NCI-H748 (cell line): ENCODE measurements at regions not wholly inside any gene's neighbourhood (a gene's known extent, or its start where the extent isn't known, plus 50 kb on each side); places are given as distances from the start of the nearest gene placed in this dataset.

Experiments used
- DNase-seq: peaks from one replicate; lab custom pipeline; 2025; ENCODE audit not compliant: unreplicated experiment; lab: John Stamatoyannopoulos, UW

DNA sequence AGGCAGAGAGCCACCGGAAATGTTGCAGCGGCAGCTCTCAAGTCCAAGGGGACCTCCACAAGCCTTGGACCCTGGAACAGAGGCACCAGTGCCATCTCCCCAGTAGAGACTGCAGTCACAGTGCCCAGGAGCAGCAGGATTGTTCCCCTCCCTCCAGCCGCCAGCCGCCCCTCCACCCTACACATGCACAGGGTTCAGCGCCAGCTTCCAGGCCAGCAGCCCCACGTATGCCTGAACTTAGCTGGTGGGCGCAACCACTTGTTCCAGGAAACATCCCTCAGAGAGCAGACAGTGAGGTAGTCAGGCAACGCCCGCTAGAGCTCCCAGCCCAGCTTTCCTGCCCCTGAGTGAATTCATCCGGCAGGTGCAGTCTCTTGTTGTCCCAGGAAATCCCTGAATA is 1098.1 kb upstream of the NCAM2 start:
- no peak for DNase-seq

DNA sequence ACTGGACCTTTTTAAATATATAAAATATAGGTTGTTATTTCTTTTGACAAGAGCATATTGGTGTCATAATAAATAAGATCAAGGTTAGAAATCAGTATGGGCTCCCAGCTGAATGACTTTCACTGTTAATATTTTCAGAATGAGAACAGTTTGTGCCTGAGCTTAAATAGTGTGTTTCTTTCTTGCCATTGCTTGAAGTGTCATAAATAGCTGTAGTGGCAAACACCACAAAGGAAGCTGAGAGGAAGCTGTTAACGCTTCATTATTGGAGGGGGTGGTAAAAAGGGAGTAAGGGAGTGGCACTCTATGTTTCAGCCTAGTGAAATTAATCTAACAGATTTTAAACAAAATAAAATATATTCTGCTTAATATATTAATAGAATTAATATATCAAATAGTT is 1089.8 kb upstream of the NCAM2 start:
- no peak for DNase-seq

DNA sequence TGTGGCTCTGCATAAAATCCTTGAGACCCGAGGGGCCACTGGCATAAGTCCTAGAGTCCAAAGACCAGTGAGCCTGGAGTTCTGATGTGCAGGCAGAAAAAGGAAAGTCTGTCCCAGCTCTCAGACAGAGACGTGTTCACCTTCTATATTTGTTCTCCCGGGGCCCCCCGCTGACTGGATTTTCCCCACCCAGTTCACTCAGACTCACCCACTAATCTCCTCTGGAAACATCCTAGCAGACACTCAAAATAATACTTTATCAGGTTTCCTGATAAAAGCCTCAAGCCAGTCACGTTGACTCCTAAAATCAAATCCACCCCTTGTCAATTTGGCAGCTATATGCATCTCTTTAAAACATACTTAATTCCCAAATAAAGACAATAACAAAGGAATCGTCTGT is 1084.2 kb upstream of the NCAM2 start:
- DNase-seq: no peak

DNA sequence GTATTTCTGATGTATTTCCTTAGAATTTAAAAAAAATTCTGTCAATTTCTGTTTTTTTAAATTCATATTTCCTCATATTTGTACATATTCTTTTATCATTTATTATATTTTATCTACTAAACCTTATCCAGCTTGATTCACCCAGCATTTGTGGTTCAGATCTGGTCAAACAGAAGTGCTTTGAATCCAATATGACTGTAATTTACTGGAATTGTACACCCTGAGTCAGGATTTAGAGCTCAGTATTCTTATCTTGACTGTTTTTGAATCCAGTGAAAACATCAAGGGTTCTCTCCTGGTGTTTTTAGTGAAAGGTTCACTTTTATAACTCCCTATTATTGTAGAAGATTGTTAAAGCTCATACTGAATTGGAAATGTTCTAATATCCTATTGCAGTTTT is 1077.0 kb upstream of the NCAM2 start:
- no peak for DNase-seq

DNA sequence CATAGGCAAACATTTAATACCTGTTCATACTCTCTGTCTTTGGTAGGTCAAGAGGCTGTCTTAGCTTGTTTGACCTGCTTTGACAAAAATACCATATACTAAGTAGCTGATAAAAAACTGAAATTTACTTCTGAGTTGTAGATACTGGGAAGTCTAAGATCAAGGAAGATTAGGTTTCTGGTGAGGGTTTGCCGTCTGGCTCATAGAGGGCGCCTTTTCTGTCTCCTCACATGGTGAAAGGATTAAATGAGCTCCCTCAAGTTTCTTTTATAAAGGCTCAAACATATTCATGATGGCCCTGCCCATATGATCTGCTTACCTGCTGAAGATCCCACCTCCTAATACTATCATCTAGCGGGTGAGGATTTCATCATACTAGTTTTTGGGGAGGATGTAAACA is 1076.1 kb upstream of the NCAM2 start:
- no peak for DNase-seq

DNA sequence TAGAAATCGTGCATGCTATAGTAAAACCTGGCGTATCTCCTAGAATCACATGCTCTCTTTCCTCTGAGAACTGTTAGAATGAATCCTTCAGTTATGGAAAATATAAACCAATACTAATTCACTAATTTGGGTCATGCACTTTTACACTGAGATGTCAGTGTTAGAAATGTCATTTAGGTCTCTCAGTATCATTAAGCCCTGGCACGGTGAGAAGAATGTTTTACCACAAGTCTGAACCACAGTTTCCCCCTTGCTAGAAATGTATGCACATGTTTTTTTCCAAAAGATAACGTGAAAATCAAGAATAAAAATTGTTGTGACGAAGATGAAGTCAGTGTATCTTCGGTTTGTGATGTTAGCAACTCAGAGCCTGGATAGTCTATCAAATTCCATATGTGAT is 1062.7 kb upstream of the NCAM2 start:
- DNase-seq: no peak

DNA sequence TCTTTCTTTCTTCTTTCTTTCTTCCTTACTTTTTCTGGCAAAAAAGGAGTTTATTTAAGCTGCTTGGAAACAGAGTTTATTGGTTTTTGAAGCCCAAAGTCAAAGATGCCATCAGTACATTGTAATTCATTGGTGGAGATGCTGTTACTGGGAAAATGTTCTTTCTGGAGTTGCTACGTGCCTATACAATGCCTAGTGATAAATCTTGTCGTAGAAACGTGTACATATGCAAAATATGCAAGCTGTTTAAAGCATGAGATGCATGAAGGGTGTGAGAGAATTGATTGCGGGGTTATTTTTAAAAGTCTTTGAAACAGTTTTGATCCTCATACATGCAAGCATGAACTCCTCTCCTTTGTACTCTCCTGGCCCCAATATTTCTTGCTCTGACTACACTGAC is 1060.6 kb upstream of the NCAM2 start:
- DNase-seq: no peak

DNA sequence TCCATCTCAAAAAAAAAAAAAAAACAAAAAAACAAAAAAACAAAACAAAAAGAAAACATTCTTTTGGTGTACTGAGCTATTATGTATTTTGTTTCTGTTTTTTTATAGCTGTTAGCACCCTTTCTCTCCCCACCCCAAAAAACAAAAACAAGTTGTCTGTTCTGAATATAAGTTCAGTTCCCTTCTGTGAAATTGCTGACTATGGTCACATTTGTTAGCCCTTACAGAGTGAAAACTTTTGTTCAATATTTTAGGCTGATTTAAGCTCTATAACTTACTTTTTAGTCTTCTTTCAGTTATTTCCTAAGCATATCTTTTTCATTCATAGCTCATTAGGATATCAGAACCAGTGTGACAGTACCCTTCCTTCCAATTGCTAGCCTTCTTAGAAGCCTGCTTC is 1056.6 kb upstream of the NCAM2 start:
- DNase-seq: no peak

DNA sequence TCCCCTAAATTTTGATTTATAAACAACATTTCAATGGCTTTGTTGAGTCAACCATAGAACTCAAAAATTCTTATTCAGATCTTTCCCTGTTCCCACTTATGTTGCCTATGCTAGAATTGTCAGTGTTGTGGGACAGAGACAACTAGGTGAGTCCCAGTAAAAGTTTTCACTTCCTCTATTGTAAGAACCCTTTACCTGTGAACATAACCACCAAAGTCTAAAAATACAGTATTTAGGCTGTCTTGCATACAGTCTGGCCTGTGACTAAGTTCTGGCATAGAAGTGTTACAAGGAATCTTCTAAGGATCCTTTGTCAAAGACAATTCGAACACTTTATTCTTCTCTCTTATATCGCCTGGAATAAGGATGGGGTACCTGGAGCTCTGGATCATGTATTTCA is 1047.9 kb upstream of the NCAM2 start:
- DNase-seq: no peak

DNA sequence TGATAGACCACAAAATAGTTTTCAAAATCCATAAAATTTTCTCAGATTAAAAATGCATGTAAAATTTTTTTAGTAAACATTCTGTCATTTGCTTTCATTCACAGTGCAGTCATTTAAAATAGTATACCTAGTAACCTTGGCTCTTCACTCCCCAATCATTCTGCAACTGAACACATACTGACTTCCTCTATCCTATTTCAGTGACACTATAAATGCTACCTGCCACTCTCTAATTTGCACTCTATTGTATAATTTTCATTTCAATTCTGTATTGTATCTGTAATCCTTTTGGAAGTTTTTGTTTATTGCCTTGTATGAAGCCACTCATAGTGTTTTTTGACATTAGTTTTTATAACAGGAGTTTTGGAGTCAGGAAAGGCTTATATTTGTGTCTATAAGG is 1029.1 kb upstream of the NCAM2 start:
- DNase-seq: no peak

DNA sequence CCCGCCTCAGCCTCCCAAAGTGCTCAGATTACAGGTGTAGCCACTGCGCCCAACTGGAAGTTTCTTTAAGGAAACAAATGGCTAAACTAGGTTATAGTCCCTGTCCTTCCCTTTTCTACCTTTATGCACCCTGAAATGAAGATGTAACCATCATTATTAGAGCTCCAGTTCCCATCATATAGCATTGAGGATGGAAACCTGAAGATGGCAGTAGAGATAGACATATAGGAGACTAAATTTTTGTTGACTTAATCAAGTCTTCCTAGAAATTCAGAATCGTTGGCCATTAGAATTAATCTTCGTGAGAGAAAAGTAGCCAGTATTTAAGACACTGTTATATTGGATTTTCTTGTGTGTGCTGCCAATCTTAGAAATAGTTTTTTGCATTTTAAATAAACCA is 1016.3 kb upstream of the NCAM2 start:
- peak; percentile 40 for DNase-seq

DNA sequence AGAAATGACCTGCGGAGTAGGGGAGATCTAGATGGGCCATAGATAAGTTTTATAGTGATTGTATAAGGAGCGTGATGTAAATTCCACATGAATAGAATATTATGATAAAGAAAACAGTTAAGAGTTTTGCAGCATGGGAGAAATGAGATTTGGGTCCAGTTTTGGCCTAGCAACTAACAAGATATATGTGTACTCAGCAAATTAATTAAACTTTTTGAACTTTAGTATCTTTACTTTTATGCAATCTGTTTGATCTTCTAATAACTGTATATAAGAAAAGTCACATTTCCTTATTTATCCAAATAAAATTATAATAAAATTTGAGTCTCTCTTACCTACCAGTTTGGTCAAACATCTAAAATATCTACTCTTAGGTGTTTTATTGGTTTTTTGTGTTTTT is 1011.8 kb upstream of the NCAM2 start:
- DNase-seq: no peak

DNA sequence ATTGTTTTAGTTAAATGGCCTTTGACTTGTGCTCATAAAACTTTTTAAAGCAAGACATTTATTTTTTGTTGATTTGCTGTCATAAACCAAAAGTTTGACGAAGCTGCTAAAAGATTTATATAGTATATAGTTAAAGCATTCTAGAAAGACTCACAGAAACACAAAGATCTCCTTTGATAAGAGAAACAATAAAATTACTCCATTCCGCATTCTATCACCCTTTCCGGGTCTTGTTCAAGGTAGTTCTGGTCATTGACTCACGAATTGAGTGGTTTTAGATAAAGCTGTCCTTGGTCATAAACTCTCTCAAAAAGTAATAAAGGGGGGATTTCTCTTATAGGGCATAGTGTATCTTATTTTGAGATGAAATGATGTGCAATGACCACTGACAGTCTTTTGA is 1010.5 kb upstream of the NCAM2 start:
- no peak for DNase-seq

DNA sequence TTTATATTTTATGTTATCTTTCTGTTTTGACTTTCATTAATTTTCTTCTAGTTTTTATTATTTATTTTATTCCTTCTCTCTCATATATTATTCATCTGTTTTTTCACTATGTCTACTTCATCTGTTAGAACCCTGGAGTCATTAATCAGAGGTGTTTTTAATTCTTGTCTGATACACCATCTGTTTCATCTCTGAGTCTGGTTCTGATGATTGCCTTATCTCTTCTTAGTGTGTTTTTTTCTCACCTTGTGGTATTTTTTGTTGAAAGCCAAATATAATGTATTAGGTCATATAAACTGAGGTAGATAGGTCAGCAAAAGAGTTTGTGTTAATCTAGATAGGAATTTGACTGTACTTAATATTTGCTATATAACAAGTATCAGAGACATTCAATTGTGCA is 1005.7 kb upstream of the NCAM2 start:
- DNase-seq: no peak

DNA sequence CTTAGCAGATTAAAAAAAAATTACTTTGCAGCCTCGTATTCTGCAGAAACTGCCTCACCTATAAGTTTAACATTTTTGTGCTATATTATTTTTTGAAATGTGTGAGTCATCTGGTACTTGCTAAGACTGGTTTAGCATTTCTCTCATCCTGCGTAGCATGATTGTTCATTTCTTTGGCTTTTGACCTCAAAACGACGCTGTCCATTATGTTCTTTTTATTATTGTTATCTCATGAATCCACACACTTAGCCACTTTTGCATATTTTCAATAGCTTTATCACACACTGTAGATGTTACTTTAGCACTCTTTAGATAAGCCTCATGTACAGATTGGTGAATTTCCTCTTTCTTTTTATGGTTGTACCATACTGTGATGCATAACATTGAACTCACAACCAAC is 1004.9 kb upstream of the NCAM2 start:
- DNase-seq: no peak

DNA sequence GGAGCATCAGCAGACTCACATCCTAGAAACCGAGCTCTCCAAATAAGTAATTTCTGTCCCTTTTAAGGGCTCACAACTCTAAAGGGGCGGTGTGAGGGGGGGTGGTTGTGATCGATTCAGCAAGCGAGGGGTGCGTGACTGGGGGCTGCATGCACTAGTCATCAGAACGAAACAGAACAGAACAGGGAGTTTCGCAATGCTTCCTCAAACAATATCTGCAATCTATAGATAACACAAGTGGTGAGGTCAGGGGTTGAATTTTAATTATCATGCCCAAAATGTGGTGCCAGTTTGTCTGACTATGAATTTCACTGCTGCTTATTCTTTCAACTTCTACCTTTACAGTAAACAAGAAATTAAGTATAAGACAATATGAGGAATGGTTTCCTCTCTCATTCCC is 1003.0 kb upstream of the NCAM2 start:
- DNase-seq: no peak

DNA sequence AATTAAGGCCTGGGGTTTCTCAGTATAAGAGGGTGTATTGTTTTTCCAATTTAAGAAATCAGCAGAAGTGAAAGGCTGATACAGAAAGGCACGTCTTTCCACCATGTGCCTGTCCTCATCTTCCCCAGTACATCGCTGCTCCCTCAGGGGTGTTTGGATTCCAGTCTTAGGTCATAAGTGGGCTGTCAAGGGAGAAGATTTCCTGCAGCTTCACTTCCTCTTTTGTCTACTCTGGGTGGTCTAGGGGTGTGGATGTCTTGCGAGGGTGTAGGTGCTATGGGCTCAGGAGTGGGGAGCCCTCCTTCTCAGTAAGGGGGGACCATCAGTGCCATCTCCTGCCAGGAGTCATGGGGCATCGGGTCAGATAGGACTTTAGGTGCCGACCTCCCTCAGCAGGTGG is 999.8 kb upstream of the NCAM2 start:
- no peak for DNase-seq

DNA sequence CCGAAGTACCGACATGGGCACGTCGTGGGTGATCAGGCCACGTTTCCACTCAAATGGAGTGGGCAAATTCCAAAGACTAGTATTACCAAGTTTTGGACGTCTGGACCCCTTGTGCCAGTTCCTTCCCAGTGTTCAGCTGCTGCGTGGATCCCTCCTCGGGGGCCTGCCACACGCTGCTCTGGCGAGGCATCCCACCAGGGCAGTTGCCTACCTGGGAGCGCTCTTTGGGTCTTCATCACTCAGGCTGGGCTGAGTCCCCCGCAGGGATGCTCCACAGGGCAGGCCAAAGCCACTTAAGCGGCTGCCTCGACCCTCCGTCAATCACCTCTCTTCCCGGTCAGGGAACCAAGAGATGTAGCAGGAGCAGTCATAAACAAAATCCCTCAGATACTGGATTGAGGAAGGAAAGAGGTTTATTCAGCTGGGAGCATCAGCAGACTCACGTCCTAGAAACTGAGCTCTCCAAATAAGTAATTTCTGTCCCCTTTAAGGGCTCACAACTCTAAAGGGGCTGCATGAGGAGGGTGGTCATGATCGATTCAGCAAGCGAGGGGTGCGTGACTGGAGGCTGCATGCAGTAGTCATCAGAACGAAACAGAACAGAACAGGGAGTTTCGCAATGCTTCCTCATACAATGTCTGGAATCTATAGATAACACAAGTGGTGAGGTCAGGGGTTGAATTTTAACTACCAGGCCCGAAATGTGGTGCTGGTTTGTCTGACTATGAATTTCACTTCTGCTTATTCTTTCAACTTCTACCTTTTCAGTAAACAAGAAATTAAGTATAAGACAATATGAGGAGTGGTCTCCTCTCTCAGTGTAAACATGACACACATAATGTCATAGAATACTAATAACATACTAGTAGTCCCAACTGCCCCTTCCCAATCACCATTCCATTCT is 998.6 kb upstream of the NCAM2 start:
- no peak for DNase-seq

DNA sequence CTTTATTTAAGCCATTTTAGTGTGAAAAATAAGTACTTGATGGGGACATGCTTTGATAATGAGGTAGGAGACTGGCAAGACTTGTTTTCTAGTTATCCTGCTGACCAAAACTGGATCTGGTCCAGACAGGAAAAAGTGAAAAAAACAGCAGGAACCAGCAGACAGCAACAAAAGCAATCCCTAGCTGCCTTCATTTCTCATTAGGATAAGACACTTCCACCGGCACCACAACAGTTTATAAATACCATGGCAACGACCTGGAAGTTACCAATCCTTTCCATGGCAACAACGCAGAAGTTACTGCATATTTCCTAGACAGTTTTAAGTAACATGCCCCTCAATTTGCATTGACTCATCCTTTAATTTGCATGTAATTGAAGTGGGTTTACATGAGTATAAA is 993.8 kb upstream of the NCAM2 start:
- DNase-seq: peak; percentile 84

DNA sequence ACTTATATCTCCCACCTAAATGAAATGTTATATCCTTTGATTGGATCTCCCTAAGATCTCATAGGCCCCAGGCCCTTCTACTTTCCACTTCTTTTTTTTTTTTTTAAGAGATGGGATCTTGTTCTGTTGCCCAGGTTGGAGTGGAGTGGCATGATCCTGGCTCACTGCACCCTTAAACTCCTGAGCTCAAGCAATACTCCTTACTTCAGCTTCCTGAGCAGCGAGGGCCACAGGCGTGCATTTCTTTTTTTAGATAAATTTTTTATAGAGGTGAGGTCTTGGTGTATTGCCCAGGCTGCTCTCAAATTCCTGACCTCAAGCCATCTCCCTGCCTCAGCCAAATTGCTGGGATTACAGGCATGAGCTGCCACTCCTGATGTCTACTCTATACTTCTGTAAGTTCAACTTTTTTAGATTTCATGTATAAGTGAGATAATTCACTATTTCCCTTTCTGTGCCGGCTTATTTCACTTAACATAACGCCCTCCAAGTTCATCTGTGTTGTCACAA is 987.5 kb upstream of the NCAM2 start:
- no peak for DNase-seq

DNA sequence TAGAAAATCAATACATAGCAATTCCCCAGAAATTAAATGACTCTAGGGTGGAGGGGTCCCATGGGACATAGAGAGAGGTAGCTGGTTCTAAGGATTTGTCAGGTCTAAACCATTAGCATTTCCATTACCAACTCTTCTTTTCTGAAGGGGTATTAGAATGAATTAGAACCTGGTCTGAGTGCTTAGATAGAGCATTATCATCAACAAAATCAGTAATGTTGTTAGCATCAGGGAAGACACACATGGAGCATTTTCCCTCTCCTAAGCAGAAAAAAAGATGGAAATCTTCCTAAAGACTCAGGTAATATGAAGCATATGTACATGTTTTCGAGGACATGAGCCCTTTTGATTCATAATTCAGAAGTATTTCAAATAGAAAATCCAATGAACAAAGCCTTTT is 984.4 kb upstream of the NCAM2 start:
- DNase-seq: no peak

DNA sequence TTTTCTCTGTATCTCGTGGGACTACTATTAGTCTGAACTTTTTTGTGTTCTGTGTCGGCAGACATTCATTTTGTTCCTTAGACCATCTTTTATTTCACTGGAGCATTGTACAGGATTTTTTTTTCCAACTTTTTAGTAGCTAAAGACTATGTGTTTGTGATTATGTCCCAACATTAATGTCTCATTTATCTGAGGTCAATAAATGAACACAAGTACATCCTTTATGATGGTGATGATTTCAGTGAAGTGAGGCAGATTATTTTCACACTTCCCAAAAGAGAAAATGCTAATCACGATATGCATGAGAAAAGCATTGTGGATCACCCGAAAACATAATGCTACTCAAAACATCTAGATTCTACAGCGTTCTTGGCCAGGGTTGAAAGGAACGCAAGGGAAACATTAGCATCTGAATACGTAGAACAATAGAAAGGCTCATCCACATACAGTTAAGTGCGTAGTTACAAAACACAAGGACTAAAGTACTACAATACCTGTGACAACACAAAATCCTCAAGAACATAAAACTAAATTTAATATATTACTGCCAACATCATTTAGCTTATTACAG is 981.7 kb upstream of the NCAM2 start:
- no peak for DNase-seq

DNA sequence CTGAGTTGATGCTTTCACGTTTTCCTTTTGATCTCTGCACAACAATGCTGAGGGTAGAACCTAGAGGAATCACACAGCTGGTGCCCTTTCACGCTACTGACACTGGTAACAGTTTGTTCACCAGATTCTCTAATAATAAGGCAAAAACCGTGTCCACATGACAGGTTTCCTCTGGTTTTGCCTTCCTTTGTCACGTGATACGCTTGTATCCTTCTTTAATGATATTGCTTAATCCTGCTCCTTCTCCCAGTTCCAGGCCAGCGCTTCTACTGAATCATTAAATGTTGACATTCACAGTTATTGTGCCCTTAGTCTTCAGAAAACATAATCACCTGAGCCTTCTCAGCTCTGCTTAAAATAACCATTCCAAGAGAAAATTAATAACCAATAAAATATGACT is 978.2 kb upstream of the NCAM2 start:
- DNase-seq: no peak
